ENCODE measurements at regions not wholly inside any gene's neighbourhood (a gene's known extent, or its start where the extent isn't known, plus 50 kb on each side); places are given as distances from the start of the nearest gene placed in this dataset.

- DNase-seq (ENCODE audit: low read depth, low spot score) (no peak), FAIRE-seq (no peak)
- H3K79me2 ChIP-seq (ENCODE audit: control insufficient read depth, insufficient read depth, low read length) = no peaks in the 10 kb centered on the region
- dilution Hi-C loops (cut with MboI; ENCODE audit: extremely low pct_ligation_motif_present, low sequenced_read_pairs) = no loop called here
- H3K9me1 ChIP-seq (ENCODE audit: control insufficient read depth, extremely low read depth, insufficient read depth, low read length) = no peaks in the 10 kb centered on the region
- no peaks in the 10 kb centered on the region for H3K27me3 ChIP-seq (ENCODE audit: control insufficient read depth, extremely low read depth, insufficient read depth, low read length)
- H2AFZ ChIP-seq (ENCODE audit: control insufficient read depth, low read length) = no peak overlapping the region
- no peak overlapping the region for H3K4me2 ChIP-seq (ENCODE audit: control insufficient read depth, extremely low read depth, insufficient read depth, low read depth, low read length)
- H4K20me1 ChIP-seq (ENCODE audit: control insufficient read depth, extremely low read depth, insufficient read depth, low read length) = no peaks in the 10 kb centered on the region
- no peaks in the 10 kb centered on the region for H3K4me1 ChIP-seq (ENCODE audit: control insufficient read depth, extremely low read depth, insufficient read depth, low read length)
- no peak overlapping the region for H3K27ac ChIP-seq (ENCODE audit: control insufficient read depth, insufficient read depth, low read length)
- no peak overlapping the region for H3K9ac ChIP-seq (ENCODE audit: control insufficient read depth, extremely low read depth, insufficient read depth, low read length)
- no peak overlapping the region for H3K4me3 ChIP-seq (ENCODE audit: control insufficient read depth in 2 of 3, extremely low read depth in 1 of 3, insufficient read depth in 2 of 3, low read depth in 1 of 3, low read length in 3 of 3)
- TF ChIP-seq CTCF (optimal IDR thresholded peaks at IDR 0.05 in 1 of 3, IDR thresholded peaks at IDR 0.05 in 1 of 3, conservative IDR thresholded peaks at IDR 0.05 in 1 of 3; ENCODE audit: extremely low read depth in 1 of 3, insufficient read depth in 2 of 3, low read length in 3 of 3) = no peak
- TF ChIP-seq EZH2 (IDR thresholded peaks at IDR 0.05; ENCODE audit: low read length) = no peak
- H3K36me3 ChIP-seq (ENCODE audit: control insufficient read depth in 2 of 2, extremely low read depth in 1 of 2, insufficient read depth in 2 of 2, low read length in 2 of 2) = no peaks in the 10 kb centered on the region
- no peaks in the 10 kb centered on the region for H3K9me3 ChIP-seq (ENCODE audit: control insufficient read depth, low read depth, low read length)
These were observed 69.3 kb upstream of the NPY start for GRCh38 chr7:24214670-24215069.

- no peak for FAIRE-seq
- Histone ChIP-seq H3K4me1 (ENCODE audit: control insufficient read depth, extremely low read depth, insufficient read depth, low read length) (no peaks in the 10 kb centered on the region), H3K4me2 (ENCODE audit: control insufficient read depth, extremely low read depth, insufficient read depth, low read depth, low read length) (no peak overlapping the region), H3K27me3 (ENCODE audit: control insufficient read depth, extremely low read depth, insufficient read depth, low read length) (no peaks in the 10 kb centered on the region), H3K79me2 (ENCODE audit: control insufficient read depth, insufficient read depth, low read length) (no peaks in the 10 kb centered on the region), H3K9me3 (ENCODE audit: control insufficient read depth, low read depth, low read length) (no peaks in the 10 kb centered on the region), H3K9me1 (ENCODE audit: control insufficient read depth, extremely low read depth, insufficient read depth, low read length) (no peaks in the 10 kb centered on the region), H2AFZ (ENCODE audit: control insufficient read depth, low read length) (no peak overlapping the region), H3K27ac (ENCODE audit: control insufficient read depth, insufficient read depth, low read length) (no peak overlapping the region), H3K4me3 (ENCODE audit: control insufficient read depth in 2 of 3, extremely low read depth in 1 of 3, insufficient read depth in 2 of 3, low read depth in 1 of 3, low read length in 3 of 3) (no peak overlapping the region), H3K9ac (ENCODE audit: control insufficient read depth, extremely low read depth, insufficient read depth, low read length) (no peak overlapping the region), H4K20me1 (ENCODE audit: control insufficient read depth, extremely low read depth, insufficient read depth, low read length) (no peaks in the 10 kb centered on the region), H3K36me3 (ENCODE audit: control insufficient read depth in 2 of 2, extremely low read depth in 1 of 2, insufficient read depth in 2 of 2, low read length in 2 of 2) (no peaks in the 10 kb centered on the region)
- no peak for DNase-seq (ENCODE audit: low read depth, low spot score)
- dilution Hi-C loops (cut with MboI; ENCODE audit: extremely low pct_ligation_motif_present, low sequenced_read_pairs) = no loop called here
- TF ChIP-seq EZH2 (IDR thresholded peaks at IDR 0.05; ENCODE audit: low read length) (no peak), CTCF (optimal IDR thresholded peaks at IDR 0.05 in 1 of 3, IDR thresholded peaks at IDR 0.05 in 1 of 3, conservative IDR thresholded peaks at IDR 0.05 in 1 of 3; ENCODE audit: extremely low read depth in 1 of 3, insufficient read depth in 2 of 3, low read length in 3 of 3) (no peak)
These were observed 67.3 kb upstream of the NPY start for GRCh38 chr7:24216576-24217125.
